ENCODE measurements at regions not wholly inside any gene's neighbourhood (a gene's known extent, or its start where the extent isn't known, plus 50 kb on each side); places are given as distances from the start of the nearest gene placed in this dataset.

- TF ChIP-seq ZNF574 (CRISPR knock-in tag; IDR thresholded peaks at IDR 0.05), result 0 out of 2 replicates have a peak, but pooled peaks have one; percentile 8
- TF ChIP-seq MAX (IDR thresholded peaks at IDR 0.05), result no peak
- peak; percentile 11; the same call in 1 of the 2 replicates for TF ChIP-seq ZBTB7A (CRISPR knock-in tag; IDR thresholded peaks at IDR 0.05)
- TF ChIP-seq ZNF121 (CRISPR knock-in tag; IDR thresholded peaks at IDR 0.05), result no peak
These were observed 170.5 kb downstream of the TOMM20 start (continued) for GRCh38 chr1:234958066-234958705.

GRCh38 chr1:234957330-234958065 lies 171.1 kb downstream of the TOMM20 start:
- WGBS (ENCODE audit: low lambda C conversion rate), result 3% methylated on average over 11 of the region's 14 CpGs
- peak overlapping the region; percentile 74 for H3K4me2 ChIP-seq (ENCODE audit: low read depth, low read length)
- peaks cover 100% of the 10 kb centered on the region for H3K4me1 ChIP-seq (ENCODE audit: insufficient read depth, low read length)
- intact Hi-C loops (cut with micrococcal nuclease; ENCODE audit: unreplicated experiment), result loop anchor here (1.0 to 5.0 kb wide), 3 partner anchors 18 to 345 kb away; no protein-coding TSS in a partner anchor
- peak; percentile 81 for ATAC-seq
- POLR2A ChIA-PET, result interaction anchor here (0.6 to 13.1 kb wide), 51 partner anchors 8 to 413 kb away, joined by 3 to 657 read pairs (median 5); partner anchors contain the start of gene IRF2BP2
- no peaks in the 10 kb centered on the region for H4K20me1 ChIP-seq (ENCODE audit: insufficient read depth, low read length)
- CTCF ChIA-PET (ENCODE audit: low intra/inter-chr PET ratio, low total read pairs), result interaction anchor here (0.7 kb wide), 1 partner anchor 18 kb away, joined by 3 read pairs; no protein-coding TSS in a partner anchor
- no peaks in the 10 kb centered on the region for H3K36me3 ChIP-seq (replicated peaks in 1 of 2; ENCODE audit: control insufficient read depth in 1 of 2, insufficient read depth in 2 of 2, low read length in 2 of 2)
- TSS peak; percentile 46 for BruUV-seq (replicated peaks)
- peaks cover 10% of the 10 kb centered on the region for H3K79me2 ChIP-seq (ENCODE audit: insufficient read depth, low read length)
- H3K9ac ChIP-seq (ENCODE audit: insufficient read depth, low read depth, low read length), result peak overlapping the region; percentile 92
- in situ Hi-C loops (cut with HindIII; ENCODE audit: extremely low pct_ligation_motif_present, low pct_unique_long_range_greater_than_20kb), result loop anchor here (5.0 to 10.0 kb wide), 3 partner anchors 80 to 345 kb away; partner anchors contain the start of gene IRF2BP2
- no peaks in the 10 kb centered on the region for H3K9me3 ChIP-seq (ENCODE audit: low read length)
- FAIRE-seq, result peak; percentile 99
- H3K4me3 ChIP-seq (replicated peaks in 1 of 3; ENCODE audit: insufficient read depth in 1 of 3, low read depth in 2 of 3, low read length in 3 of 3), result peak overlapping the region in 1 of 3 experiments; percentile 49; a peak in 3 of 6 replicates
- peak overlapping the region; percentile 100 for H3K27ac ChIP-seq (ENCODE audit: extremely low read length, insufficient read depth, low read length)
- H3K27me3 ChIP-seq (ENCODE audit: control insufficient read depth in 1 of 2, insufficient read depth in 2 of 2, low read length in 2 of 2), result no peaks in the 10 kb centered on the region
- H2AFZ ChIP-seq (ENCODE audit: low read length), result no peak overlapping the region
- peak; percentile 99 for DNase-seq (ENCODE audit: low spot score)
- peak; percentile 95 for TF ChIP-seq FOXP4 (CRISPR knock-in tag; IDR thresholded peaks at IDR 0.05)
- peak; percentile 70; the same call in 1 of the 2 replicates for TF ChIP-seq HIC2 (CRISPR knock-in tag; IDR thresholded peaks at IDR 0.05; ENCODE audit: low read depth)
- TF ChIP-seq ZNF691 (CRISPR knock-in tag; IDR thresholded peaks at IDR 0.05; ENCODE audit: borderline replicate concordance, low read depth), result peak; percentile 82; the same call in 1 of the 2 replicates
- TF ChIP-seq ZFP37 (CRISPR knock-in tag; IDR thresholded peaks at IDR 0.05; ENCODE audit: borderline replicate concordance), result no peak
- no peak; the same call in 1 of the 2 replicates for TF ChIP-seq HIVEP1 (CRISPR knock-in tag; IDR thresholded peaks at IDR 0.05)
- no peak for TF ChIP-seq ZNF382 (CRISPR knock-in tag; IDR thresholded peaks at IDR 0.05; ENCODE audit: borderline replicate concordance)
- peak; percentile 90 for TF ChIP-seq ERF (CRISPR knock-in tag; IDR thresholded peaks at IDR 0.05)
- TF ChIP-seq ZNF3 (CRISPR knock-in tag; IDR thresholded peaks at IDR 0.05), result peak; percentile 66; the same call in 1 of the 2 replicates
- no peak for TF ChIP-seq ZNF720 (CRISPR knock-in tag; IDR thresholded peaks at IDR 0.05)
